GM18861 (cell line): ENCODE measurements at regions not wholly inside any gene's neighbourhood (a gene's known extent, or its start where the extent isn't known, plus 50 kb on each side); places are given as distances from the start of the nearest gene placed in this dataset.

Experiments
- ATAC-seq: cut with Tn5 transposase; IDR thresholded peaks from one replicate; pipeline ENCODE4 v1.9.1; 2021; ENCODE audit not compliant: unreplicated experiment

DNA sequence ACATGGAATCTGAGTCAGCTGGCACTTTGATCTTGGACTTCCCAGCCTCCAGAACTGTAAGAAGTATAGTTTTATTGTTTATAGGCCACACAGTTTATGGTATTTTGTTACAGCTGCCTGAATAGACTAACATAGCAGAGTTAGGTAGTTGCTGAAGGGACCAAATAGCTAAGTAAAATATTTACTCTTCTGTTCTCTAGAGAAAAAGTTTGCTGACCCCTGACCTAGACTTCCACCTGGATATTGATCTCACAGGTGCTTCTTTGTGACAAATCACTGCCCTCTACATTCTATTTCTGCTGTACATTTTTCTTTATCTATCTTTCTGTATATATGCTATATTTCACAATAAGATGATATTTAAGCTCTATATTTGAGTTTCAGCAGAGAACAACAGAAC, 212.5 kb downstream of the CSNK2A3 start:
- no peak for ATAC-seq

GRCh38 chr11:11137339-11137738, 215.7 kb downstream of the CSNK2A3 start:
- ATAC-seq, result no peak

- ATAC-seq, result no peak
These were observed 217.1 kb downstream of the CSNK2A3 start for GRCh38 chr11:11135820-11136476.

GRCh38 chr11:11129118-11129517, 223.9 kb downstream of the CSNK2A3 start:
- ATAC-seq, result no peak

DNA sequence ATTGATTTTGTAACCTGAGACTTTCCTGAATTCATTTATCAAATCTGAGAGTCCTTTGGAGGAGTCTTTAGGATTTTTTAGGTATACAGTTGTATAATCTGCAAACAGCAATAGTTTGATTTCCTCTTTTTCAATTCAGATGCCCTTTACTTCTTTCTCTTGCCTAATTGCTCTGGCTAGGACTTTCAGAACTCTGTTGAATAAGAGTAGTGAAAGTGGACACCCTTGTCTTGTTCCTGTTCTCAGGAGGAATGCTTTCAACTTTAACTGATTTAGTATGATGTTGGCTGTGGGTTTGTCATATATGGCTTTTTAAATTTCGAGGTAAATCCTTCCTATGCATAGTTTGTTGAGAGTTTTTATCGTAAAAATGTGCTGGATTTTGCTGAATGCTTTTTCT, 227.4 kb downstream of the CSNK2A3 start:
- no peak for ATAC-seq

DNA sequence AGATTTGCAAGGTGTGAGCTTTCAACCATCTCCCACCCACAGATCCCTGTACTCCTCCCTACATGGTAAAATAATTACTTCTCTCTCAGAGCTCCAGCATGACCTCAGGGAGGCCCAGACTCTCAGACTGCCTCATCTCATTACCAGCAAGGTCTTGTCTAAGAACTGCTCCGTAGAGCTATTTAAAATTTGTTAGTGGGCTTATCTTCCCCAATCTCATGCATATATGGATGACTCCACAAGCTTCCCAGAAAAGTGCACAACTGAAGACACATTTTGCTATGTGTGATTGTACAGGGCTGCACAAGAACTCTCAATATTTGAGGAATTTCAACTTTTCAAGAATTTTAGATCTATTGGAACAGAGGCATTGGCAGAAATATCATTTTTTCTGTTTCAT, 230.3 kb downstream of the CSNK2A3 start:
- no peak for ATAC-seq

GRCh38 chr11:11119917-11120316, 233.1 kb downstream of the CSNK2A3 start:
- ATAC-seq, result no peak

DNA sequence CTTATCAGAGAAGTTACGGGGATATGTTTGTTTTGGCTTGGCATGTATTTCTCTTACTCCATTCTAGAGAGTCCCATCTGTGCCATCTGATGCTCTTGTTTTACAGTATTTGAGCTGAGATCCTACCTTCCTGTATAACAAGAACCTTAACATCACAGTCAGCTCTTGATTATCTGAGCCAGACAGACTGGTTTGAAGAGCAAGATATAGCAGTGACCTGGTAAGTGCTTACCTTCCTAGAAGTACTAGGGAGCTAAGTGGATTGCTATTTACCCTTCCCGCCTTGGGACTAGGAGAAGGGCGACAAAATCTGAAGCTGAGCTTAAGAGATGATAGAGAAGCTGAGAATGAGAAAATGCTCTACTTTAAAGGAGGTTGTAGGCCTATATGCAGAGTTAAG, 235.3 kb downstream of the CSNK2A3 start:
- ATAC-seq, result no peak

- ATAC-seq, result no peak
These were observed 237.6 kb downstream of the CSNK2A3 start for GRCh38 chr11:11115475-11115874.

DNA sequence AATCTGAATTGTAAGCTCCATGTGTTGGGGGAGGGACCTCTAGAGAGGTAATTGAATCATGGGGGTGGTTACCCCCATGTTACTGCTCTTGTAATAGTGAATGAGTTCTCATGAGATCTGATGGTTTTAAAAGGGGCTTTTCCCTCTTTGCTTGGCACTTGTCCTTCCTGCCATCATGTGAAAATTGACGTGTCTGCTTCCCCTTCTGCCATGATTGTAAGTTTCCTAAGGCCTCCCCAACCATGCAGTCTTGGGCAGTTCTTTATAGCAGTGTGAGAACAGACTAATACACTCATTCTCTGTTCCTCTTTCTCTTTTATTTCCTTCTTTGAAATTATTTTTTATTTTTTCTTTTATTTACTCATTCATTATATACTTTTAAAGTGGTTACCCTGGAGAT, 239.4 kb downstream of the CSNK2A3 start:
- no peak for ATAC-seq

- ATAC-seq, result no peak
These were observed 245.0 kb downstream of the CSNK2A3 start for GRCh38 chr11:11108026-11108425.

DNA sequence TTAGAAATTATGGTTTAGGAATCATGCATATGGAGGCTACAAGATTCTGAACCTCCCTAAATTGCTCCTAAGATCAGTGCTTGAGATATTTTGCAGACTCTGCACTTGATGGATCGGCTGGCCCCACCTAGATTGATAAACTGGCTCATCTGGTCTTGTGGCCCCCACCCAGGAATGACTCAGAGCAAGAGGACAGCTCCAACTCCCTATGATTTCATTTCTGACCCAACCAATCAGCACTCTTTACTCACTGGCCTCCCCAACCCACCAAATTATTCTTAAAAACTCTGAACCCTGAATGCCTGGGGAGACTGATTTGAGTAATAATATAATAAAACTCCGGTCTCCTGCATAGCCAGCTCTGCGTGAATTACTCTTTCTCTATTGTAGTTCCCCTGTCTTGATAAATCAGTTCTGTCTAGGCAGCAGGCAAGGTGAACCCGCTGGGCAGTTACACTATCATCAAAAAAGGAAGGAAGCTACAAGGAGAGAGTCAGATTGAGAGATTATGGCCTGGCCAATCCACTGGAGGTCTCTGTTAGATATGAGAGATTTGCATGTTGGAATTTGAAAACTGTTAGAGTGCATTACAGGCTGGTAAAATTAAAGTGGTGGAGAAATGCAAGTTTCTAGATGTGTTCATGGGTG, 245.8 kb downstream of the CSNK2A3 start:
- ATAC-seq, result no peak

DNA sequence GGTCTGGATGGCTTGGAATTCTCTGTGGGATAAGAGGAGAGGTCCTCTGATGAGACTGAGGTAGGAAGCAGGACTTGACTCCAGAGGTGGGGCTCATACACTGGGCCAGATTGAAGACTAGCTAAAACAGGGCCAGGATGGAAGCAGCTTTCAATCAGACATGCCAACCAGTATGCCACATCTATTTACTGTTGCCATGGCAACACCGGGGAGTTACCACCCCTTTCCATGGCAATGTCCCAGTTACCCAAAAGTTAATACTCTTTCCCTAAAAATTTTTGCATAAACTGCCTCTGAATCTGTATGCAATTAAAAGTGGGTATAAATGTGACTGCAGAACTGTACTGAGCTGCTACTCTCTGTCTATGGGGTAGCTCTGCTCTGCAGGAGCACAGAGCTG, 247.5 kb upstream of the ZBED5 start:
- ATAC-seq, result no peak

GRCh38 chr11:11095831-11096723, 238.2 kb upstream of the ZBED5 start:
- no peak for ATAC-seq

DNA sequence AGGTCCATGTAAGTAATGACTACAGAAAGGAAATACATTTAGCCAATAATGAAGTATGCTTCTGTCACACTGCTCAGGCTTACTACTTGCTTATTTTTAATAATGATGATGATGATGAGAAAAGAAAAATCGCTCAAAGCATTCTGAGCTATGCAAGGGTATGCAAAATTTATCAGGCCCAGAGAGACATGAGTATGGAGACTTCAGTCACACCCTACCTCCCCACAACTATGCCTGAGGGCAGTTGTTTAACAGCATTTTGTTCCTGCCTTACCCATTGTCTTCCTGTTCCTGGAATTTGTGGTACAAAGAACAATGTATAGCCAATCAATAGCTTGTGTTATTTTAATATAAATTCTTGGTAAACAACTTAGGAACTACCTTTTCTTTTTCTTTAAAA, 232.6 kb upstream of the ZBED5 start:
- no peak for ATAC-seq

DNA sequence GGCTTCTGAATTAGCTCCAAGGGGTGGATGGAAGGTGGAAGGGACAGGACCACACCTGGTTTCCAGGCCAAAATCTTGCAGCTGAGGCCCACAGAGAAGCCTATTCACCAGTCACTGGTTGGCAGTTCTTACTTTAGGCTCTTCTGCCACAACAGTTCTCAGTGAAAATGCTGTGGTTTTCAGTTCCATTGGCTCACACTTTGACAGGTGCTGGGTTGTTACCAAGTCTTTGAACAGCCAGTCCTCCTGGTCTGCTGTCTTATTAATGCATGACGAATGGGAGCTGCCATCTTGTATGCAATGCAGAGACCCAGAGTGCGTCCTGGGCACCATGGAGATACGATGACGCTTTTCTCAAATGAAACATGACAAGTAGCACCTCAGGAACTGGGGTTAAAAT, 232.0 kb upstream of the ZBED5 start:
- peak; percentile 76 for ATAC-seq

GRCh38 chr11:11086979-11087378, 229.1 kb upstream of the ZBED5 start:
- ATAC-seq, result no peak

DNA sequence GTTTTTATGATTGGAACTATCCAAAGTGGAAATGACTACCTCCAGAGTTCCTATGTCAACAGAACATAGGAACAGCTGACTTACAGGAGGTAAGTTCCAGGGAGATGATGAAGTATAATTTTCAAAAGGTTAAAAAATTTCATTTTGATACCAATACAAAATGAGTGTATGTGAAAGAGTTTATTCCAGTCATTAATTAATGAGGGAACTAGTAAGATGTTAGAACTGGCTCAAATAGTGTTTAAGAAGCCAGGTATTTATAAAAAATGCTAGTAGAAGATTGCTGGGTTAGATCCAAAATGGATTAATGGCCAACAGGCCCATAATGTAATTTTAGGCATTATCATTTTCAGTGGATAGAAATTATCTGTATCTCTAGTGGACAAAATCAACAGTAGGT, 227.7 kb upstream of the ZBED5 start:
- ATAC-seq, result no peak

DNA sequence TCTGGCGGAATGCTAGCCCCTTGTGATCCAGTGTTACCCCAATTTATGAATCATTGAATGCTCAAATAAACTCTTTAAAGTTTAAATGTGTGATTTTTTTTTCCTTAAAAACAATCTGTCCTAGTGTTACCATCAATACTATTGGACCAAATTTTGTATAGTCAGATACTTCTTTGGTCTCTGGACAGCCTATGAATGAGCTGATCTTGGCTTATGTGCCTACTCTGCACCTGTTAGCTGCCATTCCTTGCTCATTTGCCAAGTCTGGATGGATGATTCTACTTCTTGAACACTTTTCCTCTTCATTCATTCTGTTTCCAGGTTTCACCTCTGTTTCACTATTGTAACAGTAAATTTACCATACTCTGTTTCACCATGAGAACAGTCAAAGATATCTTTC, 226.5 kb upstream of the ZBED5 start:
- ATAC-seq, result no peak

DNA sequence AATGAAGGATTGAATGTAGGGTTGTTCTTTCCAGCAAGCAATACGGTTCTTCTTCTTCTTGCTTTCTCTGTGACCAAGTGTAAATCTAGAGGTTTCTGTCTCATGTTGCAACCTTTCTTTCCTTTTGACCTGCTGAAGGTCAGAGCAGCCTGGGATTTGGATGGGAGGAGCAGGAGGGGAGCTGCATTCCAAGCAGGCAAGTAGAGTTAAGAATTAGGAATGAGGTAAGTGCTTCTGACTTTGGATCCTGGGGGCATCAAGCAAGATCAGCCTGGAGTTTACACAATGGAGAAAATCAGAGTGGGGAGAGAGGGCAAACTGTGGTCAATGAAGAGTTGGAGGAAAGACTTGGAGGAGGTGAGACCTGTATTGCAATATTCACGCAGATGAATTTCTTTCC, 225.6 kb upstream of the ZBED5 start:
- no peak for ATAC-seq

- no peak for ATAC-seq
These were observed 224.8 kb upstream of the ZBED5 start for GRCh38 chr11:11082646-11083045.

GRCh38 chr11:11081776-11082175, 223.9 kb upstream of the ZBED5 start:
- ATAC-seq, result no peak
